Astrocyte (in vitro differentiated cells and primary cell): ENCODE measurements at regions not wholly inside any gene's neighbourhood (a gene's known extent, or its start where the extent isn't known, plus 50 kb on each side); places are given as distances from the start of the nearest gene placed in this dataset.
A peak's percentile ranks its signal among the peaks of the same experiment; 100 is the strongest.

ENCODE experiments used
- DNase-seq: peaks from one replicate; pipeline ENCODE4 v3.0.0-alpha.2; 2010; ENCODE audit warnings: low read depth
- FAIRE-seq: peaks from 2 replicates; lab custom pipeline; 2011; peaks lifted over from hg19 to GRCh38; lab: Jason Lieb, UNC
- H2AFZ ChIP-seq: 2 replicates; pipeline ENCODE4 v1.6.0; 2012; ENCODE audit warnings: low read depth, low read length, inconsistent platforms
- H3K27ac ChIP-seq: 2 replicates; pipeline ENCODE4 v1.5.1; 2011; ENCODE audit warnings: low read depth, low read length, inconsistent platforms
- H3K27me3 ChIP-seq: 2 replicates; pipeline ENCODE4 v1.6.0; 2011; ENCODE audit warnings: low read length, inconsistent platforms; ENCODE audit not compliant: insufficient read depth
- H3K36me3 ChIP-seq: 2 replicates; pipeline ENCODE4 v1.5.1; 2011; ENCODE audit warnings: low read length, inconsistent platforms; ENCODE audit not compliant: insufficient read depth
- H3K4me1 ChIP-seq: 2 replicates; pipeline ENCODE4 v1.5.1; 2011; ENCODE audit warnings: low read length, inconsistent platforms; ENCODE audit not compliant: insufficient read depth
- H3K4me2 ChIP-seq: 2 replicates; pipeline ENCODE4 v1.6.0; 2012; ENCODE audit warnings: low read length, inconsistent platforms
- H3K4me3 ChIP-seq: 2 replicates; pipeline ENCODE4 v1.5.1; 2011; ENCODE audit warnings: low read depth, mild to moderate bottlenecking, low read length, inconsistent platforms; ENCODE audit not compliant: insufficient read depth
- H3K79me2 ChIP-seq: 2 replicates; pipeline ENCODE4 v1.6.0; 2012; ENCODE audit warnings: mild to moderate bottlenecking, low read length, inconsistent platforms; ENCODE audit not compliant: insufficient read depth
- H3K9ac ChIP-seq: 2 replicates; pipeline ENCODE4 v1.6.0; 2012; ENCODE audit warnings: mild to moderate bottlenecking, low read length, inconsistent platforms
- H3K9me3 ChIP-seq: 2 replicates; pipeline ENCODE4 v1.5.1; 2012; ENCODE audit warnings: low read depth, mild to moderate bottlenecking, low read length, inconsistent platforms; ENCODE audit not compliant: insufficient read depth
- H4K20me1 ChIP-seq: 2 replicates; pipeline ENCODE4 v1.6.0; 2012; ENCODE audit warnings: low read length, inconsistent platforms; ENCODE audit not compliant: insufficient read depth
- H3K27ac Mint-ChIP-seq: one replicate; pipeline ENCODE4 v1.8.0; 2021; ENCODE audit warnings: mild to moderate bottlenecking, mixed read lengths; ENCODE audit not compliant: unreplicated experiment
- H3K27me3 Mint-ChIP-seq: one replicate; pipeline ENCODE4 v1.8.0; 2021; ENCODE audit warnings: low read depth, mixed read lengths; ENCODE audit not compliant: unreplicated experiment
- H3K36me3 Mint-ChIP-seq: one replicate; pipeline ENCODE4 v1.8.0; 2021; ENCODE audit warnings: low read depth, mixed read lengths; ENCODE audit not compliant: unreplicated experiment
- H3K4me1 Mint-ChIP-seq: one replicate; pipeline ENCODE4 v1.8.0; 2021; ENCODE audit warnings: low read depth, mixed read lengths; ENCODE audit not compliant: unreplicated experiment
- H3K4me3 Mint-ChIP-seq: one replicate; pipeline ENCODE4 v1.8.0; 2021; ENCODE audit warnings: mild to moderate bottlenecking, moderate library complexity, mixed read lengths; ENCODE audit not compliant: unreplicated experiment
- H3K9me3 Mint-ChIP-seq: one replicate; pipeline ENCODE4 v1.8.0; 2021; ENCODE audit warnings: mild to moderate bottlenecking, mixed read lengths; ENCODE audit not compliant: unreplicated experiment
- EZH2 ChIP-seq: IDR thresholded peaks from 2 replicates; pipeline ENCODE4 v1.6.1; 2012; ENCODE audit warnings: mild to moderate bottlenecking, low read length, inconsistent platforms; ENCODE audit not compliant: insufficient read depth
- TF ChIP-seq, protein P1 (sequence below): IDR thresholded peaks from 2 replicates; pipeline ENCODE4 v1.5.1; 2011; ENCODE audit warnings: low read depth, mild to moderate bottlenecking, inconsistent platforms, low read length, moderate library complexity; ENCODE audit not compliant: insufficient read depth

- DNase-seq = peak; percentile 12
- no peak for TF ChIP-seq EZH2
- TF ChIP-seq, protein P1, sequence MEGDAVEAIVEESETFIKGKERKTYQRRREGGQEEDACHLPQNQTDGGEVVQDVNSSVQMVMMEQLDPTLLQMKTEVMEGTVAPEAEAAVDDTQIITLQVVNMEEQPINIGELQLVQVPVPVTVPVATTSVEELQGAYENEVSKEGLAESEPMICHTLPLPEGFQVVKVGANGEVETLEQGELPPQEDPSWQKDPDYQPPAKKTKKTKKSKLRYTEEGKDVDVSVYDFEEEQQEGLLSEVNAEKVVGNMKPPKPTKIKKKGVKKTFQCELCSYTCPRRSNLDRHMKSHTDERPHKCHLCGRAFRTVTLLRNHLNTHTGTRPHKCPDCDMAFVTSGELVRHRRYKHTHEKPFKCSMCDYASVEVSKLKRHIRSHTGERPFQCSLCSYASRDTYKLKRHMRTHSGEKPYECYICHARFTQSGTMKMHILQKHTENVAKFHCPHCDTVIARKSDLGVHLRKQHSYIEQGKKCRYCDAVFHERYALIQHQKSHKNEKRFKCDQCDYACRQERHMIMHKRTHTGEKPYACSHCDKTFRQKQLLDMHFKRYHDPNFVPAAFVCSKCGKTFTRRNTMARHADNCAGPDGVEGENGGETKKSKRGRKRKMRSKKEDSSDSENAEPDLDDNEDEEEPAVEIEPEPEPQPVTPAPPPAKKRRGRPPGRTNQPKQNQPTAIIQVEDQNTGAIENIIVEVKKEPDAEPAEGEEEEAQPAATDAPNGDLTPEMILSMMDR = no peak
- no peak overlapping the region for H3K9ac ChIP-seq
Measured at GRCh38 chr13:38421590-38422560, 72.2 kb downstream of the UFM1 start.

DNA sequence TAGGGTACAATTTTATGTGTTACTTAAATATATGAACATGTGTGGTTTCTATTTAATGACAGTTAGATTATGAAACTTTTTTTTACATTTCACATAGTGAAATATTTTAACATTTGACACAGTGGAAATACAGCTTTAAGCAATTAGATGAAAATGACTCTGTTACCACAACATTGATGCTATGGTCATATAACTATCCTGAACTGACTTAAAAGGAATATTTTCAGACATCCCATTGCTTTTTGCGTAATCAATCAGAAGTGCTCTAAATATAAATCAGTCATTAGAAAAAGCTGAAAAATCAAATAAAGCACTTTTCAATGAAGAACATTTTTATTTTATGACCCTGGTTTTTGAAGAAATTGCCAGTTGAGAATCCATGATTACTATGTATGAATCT lies 80.3 kb downstream of the UFM1 start:
- H2AFZ ChIP-seq = no peak overlapping the region
- Mint-ChIP-seq H3K9me3 (no peaks in the 10 kb centered on the region), H3K27me3 (no peaks in the 10 kb centered on the region), H3K4me3 (no peak overlapping the region), H3K4me1 (no peaks in the 10 kb centered on the region), H3K27ac (no peak overlapping the region), H3K36me3 (no peaks in the 10 kb centered on the region)
- H4K20me1 ChIP-seq = no peaks in the 10 kb centered on the region
- no peak for FAIRE-seq
- no peak for DNase-seq
- H3K27ac ChIP-seq = no peak overlapping the region
- H3K9me3 ChIP-seq = no peaks in the 10 kb centered on the region
- TF ChIP-seq EZH2 = no peak
- TF ChIP-seq, protein P1 = no peak
- H3K4me1 ChIP-seq = no peaks in the 10 kb centered on the region
- H3K9ac ChIP-seq = no peak overlapping the region
- H3K36me3 ChIP-seq = no peaks in the 10 kb centered on the region
- no peak overlapping the region for H3K4me3 ChIP-seq
- H3K4me2 ChIP-seq = no peak overlapping the region
- no peaks in the 10 kb centered on the region for H3K27me3 ChIP-seq
- no peaks in the 10 kb centered on the region for H3K79me2 ChIP-seq

More at GRCh38 chr13:38421590-38422560, 72.2 kb downstream of the UFM1 start:
- Histone ChIP-seq H2AFZ (no peak overlapping the region), H3K4me1 (no peaks in the 10 kb centered on the region), H3K4me3 (no peak overlapping the region), H3K9me3 (no peaks in the 10 kb centered on the region), H4K20me1 (no peaks in the 10 kb centered on the region), H3K27ac (no peak overlapping the region), H3K79me2 (no peaks in the 10 kb centered on the region), H3K36me3 (no peaks in the 10 kb centered on the region), H3K27me3 (no peaks in the 10 kb centered on the region), H3K4me2 (no peak overlapping the region)
- H3K36me3 Mint-ChIP-seq = no peaks in the 10 kb centered on the region
- no peak overlapping the region for H3K4me3 Mint-ChIP-seq
- H3K9me3 Mint-ChIP-seq = no peaks in the 10 kb centered on the region
- no peak for FAIRE-seq
- H3K27ac Mint-ChIP-seq = no peak overlapping the region
- no peaks in the 10 kb centered on the region for H3K4me1 Mint-ChIP-seq
- no peaks in the 10 kb centered on the region for H3K27me3 Mint-ChIP-seq

GRCh38 chr13:38430796-38431195 lies 81.1 kb downstream of the UFM1 start:
- no peak overlapping the region for H3K27ac ChIP-seq
- no peak for TF ChIP-seq EZH2
- TF ChIP-seq, protein P1 = no peak
- Mint-ChIP-seq H3K36me3 (no peaks in the 10 kb centered on the region), H3K27ac (no peak overlapping the region), H3K27me3 (no peaks in the 10 kb centered on the region), H3K4me3 (no peak overlapping the region), H3K9me3 (no peaks in the 10 kb centered on the region), H3K4me1 (no peaks in the 10 kb centered on the region)
- no peaks in the 10 kb centered on the region for H3K79me2 ChIP-seq
- no peaks in the 10 kb centered on the region for H3K9me3 ChIP-seq
- no peak overlapping the region for H3K4me3 ChIP-seq
- no peak overlapping the region for H2AFZ ChIP-seq
- no peaks in the 10 kb centered on the region for H3K27me3 ChIP-seq
- no peak for DNase-seq
- no peaks in the 10 kb centered on the region for H3K4me1 ChIP-seq
- H3K9ac ChIP-seq = no peak overlapping the region
- no peak overlapping the region for H3K4me2 ChIP-seq
- H3K36me3 ChIP-seq = no peaks in the 10 kb centered on the region
- no peaks in the 10 kb centered on the region for H4K20me1 ChIP-seq
- FAIRE-seq = no peak
